Nephron (organoid): ENCODE measurements at regions not wholly inside any gene's neighbourhood (a gene's known extent, or its start where the extent isn't known, plus 50 kb on each side); places are given as distances from the start of the nearest gene placed in this dataset.

Experiments used
- H3K27ac Mint-ChIP-seq, 3 experiments: 2 replicates each; pipeline ENCODE4 v1.8.0; 2020; ENCODE audit warnings: mixed read lengths in 3 of 3, mild to moderate bottlenecking in 2 of 3, moderate library complexity in 1 of 3
- H3K27me3 Mint-ChIP-seq: 2 replicates; pipeline ENCODE4 v1.8.0; 2021; ENCODE audit warnings: low read depth, mild to moderate bottlenecking, moderate library complexity, mixed read lengths
- H3K36me3 Mint-ChIP-seq: 2 replicates; pipeline ENCODE4 v1.8.0; 2020; ENCODE audit warnings: low read depth, mixed read lengths
- H3K4me1 Mint-ChIP-seq: 2 replicates; pipeline ENCODE4 v1.8.0; 2020; ENCODE audit warnings: mixed read lengths
- H3K4me3 Mint-ChIP-seq, 3 experiments: 2 replicates each; pipeline ENCODE4 v1.8.0; 2020; ENCODE audit warnings: mild to moderate bottlenecking in 3 of 3, mixed read lengths in 3 of 3, moderate library complexity in 2 of 3
- H3K9me3 Mint-ChIP-seq: 2 replicates; pipeline ENCODE4 v1.8.0; 2020; ENCODE audit warnings: mixed read lengths
- CTCF ChIP-seq, 3 experiments: fragments of 200-600 bp; sonication (generic); IDR thresholded peaks; one replicate each; pipeline ENCODE4 v1.5.0; 2021; ENCODE audit warnings: antibody characterized with exemption in 3 of 3; ENCODE audit not compliant: unreplicated experiment in 3 of 3

- no peak for TF ChIP-seq CTCF (IDR thresholded peaks at IDR 0.05; ENCODE audit: unreplicated experiment in 3 of 3)
- Mint-ChIP-seq H3K4me3 (peak overlapping the region in 1 of 3 experiments; percentile 47), H3K27me3 (no peaks in the 10 kb centered on the region), H3K9me3 (peaks cover 7% of the 10 kb centered on the region), H3K27ac (peak overlapping the region; percentile 85 to 98 (median 98)), H3K4me1 (peaks cover 51% of the 10 kb centered on the region), H3K36me3 (no peaks in the 10 kb centered on the region)
These were observed 83.8 kb downstream of the LUZP4 start for GRCh38 chrX:115373308-115373707.

GRCh38 chrX:115378471-115378870 lies 89.0 kb downstream of the LUZP4 start:
- no peaks in the 10 kb centered on the region for H3K36me3 Mint-ChIP-seq

GRCh38 chrX:115387327-115387726 lies 97.8 kb downstream of the LUZP4 start:
- Mint-ChIP-seq H3K36me3 (no peaks in the 10 kb centered on the region), H3K4me3 (no peak overlapping the region), H3K27ac (peak overlapping the region; percentile 69 to 92 (median 88))

More at GRCh38 chrX:115378471-115378870, 89.0 kb downstream of the LUZP4 start:
- peaks cover 20% of the 10 kb centered on the region for H3K4me1 Mint-ChIP-seq
- H3K27ac Mint-ChIP-seq, result peak overlapping the region in 2 of 3 experiments; percentile 22 to 28
- peaks cover 7% of the 10 kb centered on the region for H3K9me3 Mint-ChIP-seq
- H3K4me3 Mint-ChIP-seq, result no peak overlapping the region
- no peaks in the 10 kb centered on the region for H3K27me3 Mint-ChIP-seq
- no peak for TF ChIP-seq CTCF (IDR thresholded peaks at IDR 0.05; ENCODE audit: unreplicated experiment in 3 of 3)

GRCh38 chrX:115388879-115389278 lies 99.4 kb downstream of the LUZP4 start:
- Mint-ChIP-seq H3K27ac (peak overlapping the region; percentile 69 to 92 (median 88)), H3K9me3 (no peaks in the 10 kb centered on the region), H3K4me1 (peaks cover 43% of the 10 kb centered on the region), H3K4me3 (no peak overlapping the region), H3K27me3 (no peaks in the 10 kb centered on the region), H3K36me3 (no peaks in the 10 kb centered on the region)
- TF ChIP-seq CTCF (IDR thresholded peaks at IDR 0.05; ENCODE audit: unreplicated experiment in 3 of 3), result no peak

More at GRCh38 chrX:115387327-115387726, 97.8 kb downstream of the LUZP4 start:
- Mint-ChIP-seq H3K9me3 (no peaks in the 10 kb centered on the region), H3K4me1 (peaks cover 41% of the 10 kb centered on the region), H3K27me3 (no peaks in the 10 kb centered on the region)
- no peak for TF ChIP-seq CTCF (IDR thresholded peaks at IDR 0.05; ENCODE audit: unreplicated experiment in 3 of 3)

GRCh38 chrX:115390078-115390477 lies 100.6 kb downstream of the LUZP4 start:
- H3K4me1 Mint-ChIP-seq, result peaks cover 44% of the 10 kb centered on the region
- peak overlapping the region in 2 of 3 experiments; percentile 72 to 74 for H3K27ac Mint-ChIP-seq
- no peaks in the 10 kb centered on the region for H3K9me3 Mint-ChIP-seq
- H3K36me3 Mint-ChIP-seq, result no peaks in the 10 kb centered on the region
- no peaks in the 10 kb centered on the region for H3K27me3 Mint-ChIP-seq
- no peak overlapping the region for H3K4me3 Mint-ChIP-seq
- TF ChIP-seq CTCF (IDR thresholded peaks at IDR 0.05; ENCODE audit: unreplicated experiment in 3 of 3), result no peak

GRCh38 chrX:115392031-115392430 lies 102.5 kb downstream of the LUZP4 start:
- no peak for TF ChIP-seq CTCF (IDR thresholded peaks at IDR 0.05; ENCODE audit: unreplicated experiment in 3 of 3)
- Mint-ChIP-seq H3K27me3 (no peaks in the 10 kb centered on the region), H3K36me3 (no peaks in the 10 kb centered on the region), H3K27ac (no peak overlapping the region), H3K4me3 (no peak overlapping the region), H3K4me1 (peaks cover 37% of the 10 kb centered on the region), H3K9me3 (no peaks in the 10 kb centered on the region)
